Mesenchymal stem cell (in vitro differentiated cells and primary cell): ENCODE measurements at regions not wholly inside any gene's neighbourhood (a gene's known extent, or its start where the extent isn't known, plus 50 kb on each side); places are given as distances from the start of the nearest gene placed in this dataset.
A peak's percentile ranks its signal among the peaks of the same experiment; 100 is the strongest.

Experiments
- DNase-seq: peaks from one replicate; pipeline ENCODE4 v3.0.0-alpha.2; 2013
- H2AFZ ChIP-seq: one replicate; pipeline ENCODE4 v1.6.1; 2013; ENCODE audit warnings: low read depth, mild to moderate bottlenecking, control low read depth, inconsistent platforms, low read length, moderate library complexity
- H2AK5ac ChIP-seq: 2 replicates; pipeline ENCODE4 v1.6.1; 2013; ENCODE audit warnings: low read length, moderate library complexity, mild to moderate bottlenecking, inconsistent platforms; ENCODE audit not compliant: severe bottlenecking
- H2BK120ac ChIP-seq: one replicate; pipeline ENCODE4 v1.6.1; 2013; ENCODE audit warnings: low read depth, mild to moderate bottlenecking, inconsistent platforms, low read length, moderate library complexity
- H2BK12ac ChIP-seq, 2 experiments: one replicate each; pipeline ENCODE4 v1.6.1; 2013; ENCODE audit warnings: inconsistent platforms in 2 of 2, low read length in 2 of 2, mild to moderate bottlenecking in 2 of 2, moderate library complexity in 2 of 2, control low read depth in 1 of 2
- H2BK15ac ChIP-seq: one replicate; pipeline ENCODE4 v1.6.1; 2013; ENCODE audit warnings: mild to moderate bottlenecking, low read depth, inconsistent platforms; ENCODE audit not compliant: poor library complexity, severe bottlenecking
- H2BK5ac ChIP-seq: 2 replicates; pipeline ENCODE4 v1.6.1; 2013; ENCODE audit warnings: low read depth, mild to moderate bottlenecking, low read length, control low read depth, inconsistent platforms; ENCODE audit not compliant: poor library complexity, severe bottlenecking
- H3K14ac ChIP-seq, 2 experiments: one replicate each; pipeline ENCODE4 v1.6.1; 2013; ENCODE audit warnings: inconsistent platforms in 2 of 2, low read length in 2 of 2, control low read depth in 1 of 2, mild to moderate bottlenecking in 1 of 2, moderate library complexity in 1 of 2
- H3K18ac ChIP-seq, 2 experiments: one replicate each; pipeline ENCODE4 v1.6.1; 2013; ENCODE audit warnings: inconsistent platforms in 2 of 2, low read length in 2 of 2, control low read depth in 1 of 2, low read depth in 1 of 2, mild to moderate bottlenecking in 1 of 2
- H3K23ac ChIP-seq, 2 experiments: one replicate each; pipeline ENCODE4 v1.6.1; 2013; ENCODE audit warnings: inconsistent platforms in 2 of 2, low read length in 2 of 2, mild to moderate bottlenecking in 2 of 2, moderate library complexity in 2 of 2, control low read depth in 1 of 2
- H3K27ac ChIP-seq: 2 replicates; pipeline ENCODE4 v1.5.1; 2013; ENCODE audit warnings: mild to moderate bottlenecking, moderate library complexity, low read length, control low read depth, inconsistent platforms; ENCODE audit not compliant: poor library complexity, severe bottlenecking
- H3K27me3 ChIP-seq, 2 experiments: 2 replicates each; pipeline versions ENCODE4 v1.6.1 to v1.7.0; 2013; ENCODE audit warnings: low read length in 2 of 2, mild to moderate bottlenecking in 2 of 2, moderate library complexity in 2 of 2, control low read depth in 1 of 2, inconsistent platforms in 1 of 2; ENCODE audit not compliant: control insufficient read depth in 1 of 2, insufficient read depth in 1 of 2
- H3K36me3 ChIP-seq, 2 experiments: 2 replicates each; pipeline versions ENCODE4 v1.6.1 to v1.7.0; 2013; ENCODE audit warnings: low read length in 2 of 2, control low read depth in 1 of 2, inconsistent platforms in 1 of 2, low read depth in 1 of 2, mild to moderate bottlenecking in 1 of 2; ENCODE audit not compliant: insufficient read depth in 2 of 2, control insufficient read depth in 1 of 2
- H3K4ac ChIP-seq, 2 experiments: one replicate each; pipeline ENCODE4 v1.6.1; 2013; ENCODE audit warnings: inconsistent platforms in 2 of 2, low read length in 2 of 2, mild to moderate bottlenecking in 2 of 2, moderate library complexity in 2 of 2, control low read depth in 1 of 2, low read depth in 1 of 2
- H3K4me1 ChIP-seq: 2 replicates; pipeline ENCODE4 v1.6.1; 2013; ENCODE audit warnings: low read depth, low read length, control low read depth; ENCODE audit not compliant: control insufficient read depth, insufficient read depth
- H3K4me2 ChIP-seq: 2 replicates; pipeline ENCODE4 v1.6.1; 2013; ENCODE audit warnings: low read length, mild to moderate bottlenecking, inconsistent platforms; ENCODE audit not compliant: poor library complexity, severe bottlenecking
- H3K4me3 ChIP-seq, 2 experiments: 2 replicates each; pipeline versions ENCODE4 v1.5.1 to v1.7.0; 2013; ENCODE audit warnings: low read length in 2 of 2, mild to moderate bottlenecking in 2 of 2, control low read depth in 1 of 2, low read depth in 1 of 2; ENCODE audit not compliant: insufficient read depth in 1 of 2
- H3K79me1 ChIP-seq: replicated peaks from 2 replicates; pipeline ENCODE4 v1.6.1; 2013; ENCODE audit warnings: mild to moderate bottlenecking, control low read depth, low read length, inconsistent platforms; ENCODE audit not compliant: poor library complexity, severe bottlenecking
- H3K9ac ChIP-seq: 2 replicates; pipeline ENCODE4 v1.7.0; 2013; ENCODE audit warnings: mild to moderate bottlenecking, low read length, moderate library complexity
- H3K9me3 ChIP-seq: 2 replicates; pipeline ENCODE4 v1.7.0; 2013; ENCODE audit warnings: mild to moderate bottlenecking, low read length; ENCODE audit not compliant: control insufficient read depth
- H4K8ac ChIP-seq: one replicate; pipeline ENCODE4 v1.6.1; 2013; ENCODE audit warnings: inconsistent platforms, mild to moderate bottlenecking, low read length, moderate library complexity
- H4K91ac ChIP-seq: one replicate; pipeline ENCODE4 v1.6.1; 2013; ENCODE audit warnings: mild to moderate bottlenecking, low read length, inconsistent platforms
- WGBS: methylation state at CpG from one replicate; pipeline ENCODE4 v1.1.7; 2013; ENCODE audit warnings: mixed read lengths; 5-methylcytosine and 5-hydroxymethylcytosine counted together

GRCh38 chr12:58051378-58051777, 110.0 kb downstream of the ATP23 start:
- H2BK15ac ChIP-seq, result no peak overlapping the region
- DNase-seq, result no peak
- no CpG with 5 or more reads among the region's 1 CpG for WGBS

GRCh38 chr12:58064666-58065065, 123.3 kb downstream of the ATP23 start:
- H3K4ac ChIP-seq, result no peak overlapping the region
- no peaks in the 10 kb centered on the region for H3K79me1 ChIP-seq
- H4K91ac ChIP-seq, result no peak overlapping the region
- no peak overlapping the region for H4K8ac ChIP-seq
- H2BK120ac ChIP-seq, result no peak overlapping the region
- no peak overlapping the region for H3K4me3 ChIP-seq
- H3K14ac ChIP-seq, result no peak overlapping the region
- DNase-seq, result no peak
- no peak overlapping the region for H3K9ac ChIP-seq
- H3K36me3 ChIP-seq, result no peaks in the 10 kb centered on the region
- no CpG with 5 or more reads among the region's 1 CpG for WGBS
- H2BK12ac ChIP-seq, result no peak overlapping the region
- H3K27ac ChIP-seq, result no peak overlapping the region
- no peaks in the 10 kb centered on the region for H3K9me3 ChIP-seq
- H2BK15ac ChIP-seq, result no peak overlapping the region
- H2AFZ ChIP-seq, result no peak overlapping the region
- no peaks in the 10 kb centered on the region for H3K4me1 ChIP-seq
- no peak overlapping the region for H2BK5ac ChIP-seq
- H3K18ac ChIP-seq, result no peak overlapping the region
- H3K4me2 ChIP-seq, result no peak overlapping the region
- H3K23ac ChIP-seq, result no peak overlapping the region
- H3K27me3 ChIP-seq, result no peaks in the 10 kb centered on the region
- no peak overlapping the region for H2AK5ac ChIP-seq

More at GRCh38 chr12:58051378-58051777, 110.0 kb downstream of the ATP23 start:
- no peak overlapping the region for H3K18ac ChIP-seq
- no peaks in the 10 kb centered on the region for H3K4me1 ChIP-seq
- no peak overlapping the region for H3K14ac ChIP-seq
- H3K27ac ChIP-seq, result no peak overlapping the region
- no peak overlapping the region for H2AFZ ChIP-seq
- H3K9me3 ChIP-seq, result peaks cover 10% of the 10 kb centered on the region
- H3K23ac ChIP-seq, result no peak overlapping the region
- no peaks in the 10 kb centered on the region for H3K27me3 ChIP-seq
- no peak overlapping the region for H2AK5ac ChIP-seq
- no peak overlapping the region for H3K9ac ChIP-seq
- H4K8ac ChIP-seq, result no peak overlapping the region
- no peak overlapping the region for H4K91ac ChIP-seq
- no peak overlapping the region for H2BK120ac ChIP-seq
- no peak overlapping the region for H3K4ac ChIP-seq
- no peaks in the 10 kb centered on the region for H3K36me3 ChIP-seq
- H2BK12ac ChIP-seq, result no peak overlapping the region
- H3K79me1 ChIP-seq, result no peaks in the 10 kb centered on the region
- no peak overlapping the region for H2BK5ac ChIP-seq
- H3K4me2 ChIP-seq, result no peak overlapping the region
- H3K4me3 ChIP-seq, result no peak overlapping the region

- no peak overlapping the region for H3K18ac ChIP-seq
- H3K23ac ChIP-seq, result no peak overlapping the region
- H2BK12ac ChIP-seq, result no peak overlapping the region
- no peak overlapping the region for H2BK120ac ChIP-seq
- DNase-seq, result no peak
- H2AK5ac ChIP-seq, result no peak overlapping the region
- no peak overlapping the region for H3K4ac ChIP-seq
- no peak overlapping the region for H4K8ac ChIP-seq
- no peaks in the 10 kb centered on the region for H3K4me1 ChIP-seq
- no peaks in the 10 kb centered on the region for H3K9me3 ChIP-seq
- no peak overlapping the region for H2BK5ac ChIP-seq
- H3K36me3 ChIP-seq, result no peaks in the 10 kb centered on the region
- H3K79me1 ChIP-seq, result no peaks in the 10 kb centered on the region
- H3K14ac ChIP-seq, result no peak overlapping the region
- H2AFZ ChIP-seq, result no peak overlapping the region
- no peak overlapping the region for H3K27ac ChIP-seq
- no peak overlapping the region for H2BK15ac ChIP-seq
- H3K4me3 ChIP-seq, result no peak overlapping the region
- no peak overlapping the region for H4K91ac ChIP-seq
- H3K4me2 ChIP-seq, result no peak overlapping the region
- H3K27me3 ChIP-seq, result no peaks in the 10 kb centered on the region
- no peak overlapping the region for H3K9ac ChIP-seq
Observed at GRCh38 chr12:58066296-58066695, 124.9 kb downstream of the ATP23 start.

GRCh38 chr12:58067610-58068387, 126.4 kb downstream of the ATP23 start:
- Histone ChIP-seq H3K4ac (no peak overlapping the region), H3K14ac (no peak overlapping the region), H3K36me3 (no peaks in the 10 kb centered on the region), H2BK120ac (no peak overlapping the region), H3K27ac (no peak overlapping the region), H3K23ac (no peak overlapping the region), H2AK5ac (no peak overlapping the region), H2AFZ (no peak overlapping the region), H3K27me3 (no peaks in the 10 kb centered on the region), H2BK15ac (no peak overlapping the region), H2BK5ac (no peak overlapping the region), H3K9ac (no peak overlapping the region), H4K91ac (no peak overlapping the region), H3K4me1 (no peaks in the 10 kb centered on the region), H3K4me3 (no peak overlapping the region), H2BK12ac (no peak overlapping the region), H4K8ac (no peak overlapping the region), H3K4me2 (no peak overlapping the region), H3K18ac (no peak overlapping the region), H3K79me1 (no peaks in the 10 kb centered on the region), H3K9me3 (no peaks in the 10 kb centered on the region)
- 0% methylated on average over 1 of the region's 1 CpG for WGBS
- DNase-seq, result peak; percentile 67
